Skeletal muscle satellite cell (primary cell): ENCODE measurements at regions not wholly inside any gene's neighbourhood (a gene's known extent, or its start where the extent isn't known, plus 50 kb on each side); places are given as distances from the start of the nearest gene placed in this dataset.
A peak's percentile ranks its signal among the peaks of the same experiment; 100 is the strongest.

ENCODE experiments used
- H3K27me3 ChIP-seq: 2 replicates; pipeline ENCODE4 v1.7.0; 2013; ENCODE audit warnings: low read length; ENCODE audit not compliant: control insufficient read depth, insufficient read depth
- H3K36me3 ChIP-seq: 2 replicates; pipeline ENCODE4 v1.7.0; 2013; ENCODE audit warnings: mild to moderate bottlenecking, control low read depth, low read length; ENCODE audit not compliant: insufficient read depth
- H3K4me1 ChIP-seq: 2 replicates; pipeline ENCODE4 v1.7.0; 2013; ENCODE audit warnings: low read length; ENCODE audit not compliant: control insufficient read depth, insufficient read depth
- H3K4me2 ChIP-seq: 2 replicates; pipeline ENCODE4 v1.7.0; 2013; ENCODE audit warnings: mild to moderate bottlenecking, low read length
- H3K4me3 ChIP-seq: 2 replicates; pipeline ENCODE4 v1.7.0; 2013; ENCODE audit warnings: low read length
- H3K9ac ChIP-seq: 2 replicates; pipeline ENCODE4 v1.7.0; 2013; ENCODE audit warnings: mild to moderate bottlenecking, low read depth, low read length, moderate library complexity
- H3K9me3 ChIP-seq: replicated peaks from 2 replicates; pipeline ENCODE4 v1.7.0; 2013; ENCODE audit warnings: mild to moderate bottlenecking, control low read depth, low read length

- Histone ChIP-seq H3K27me3 (no peaks in the 10 kb centered on the region), H3K4me2 (no peak overlapping the region), H3K36me3 (no peaks in the 10 kb centered on the region), H3K4me1 (peaks cover 10% of the 10 kb centered on the region), H3K4me3 (no peak overlapping the region), H3K9ac (no peak overlapping the region), H3K9me3 (no peaks in the 10 kb centered on the region)
Observed at GRCh38 chr9:78745331-78745730, 448.4 kb downstream of the PSAT1 start.

GRCh38 chr9:78746010-78746409 is 449.1 kb downstream of the PSAT1 start:
- H3K4me1 ChIP-seq, result peaks cover 10% of the 10 kb centered on the region
- H3K9ac ChIP-seq, result peak overlapping the region; percentile 51
- peak overlapping the region; percentile 57 for H3K4me2 ChIP-seq
- H3K36me3 ChIP-seq, result no peaks in the 10 kb centered on the region
- no peaks in the 10 kb centered on the region for H3K9me3 ChIP-seq
- no peaks in the 10 kb centered on the region for H3K27me3 ChIP-seq
- H3K4me3 ChIP-seq, result no peak overlapping the region

GRCh38 chr9:78753039-78753438 is 456.1 kb downstream of the PSAT1 start:
- H3K9ac ChIP-seq, result no peak overlapping the region
- no peaks in the 10 kb centered on the region for H3K27me3 ChIP-seq
- no peaks in the 10 kb centered on the region for H3K36me3 ChIP-seq
- H3K4me2 ChIP-seq, result no peak overlapping the region
- H3K4me3 ChIP-seq, result no peak overlapping the region
- no peaks in the 10 kb centered on the region for H3K4me1 ChIP-seq
- no peaks in the 10 kb centered on the region for H3K9me3 ChIP-seq

- H3K4me2 ChIP-seq, result no peak overlapping the region
- no peak overlapping the region for H3K9ac ChIP-seq
- H3K4me1 ChIP-seq, result no peaks in the 10 kb centered on the region
- H3K27me3 ChIP-seq, result no peaks in the 10 kb centered on the region
- no peaks in the 10 kb centered on the region for H3K36me3 ChIP-seq
- no peaks in the 10 kb centered on the region for H3K9me3 ChIP-seq
- no peak overlapping the region for H3K4me3 ChIP-seq
Observed at GRCh38 chr9:78756813-78757510, 460.0 kb downstream of the PSAT1 start.

GRCh38 chr9:78763424-78763823 is 466.5 kb downstream of the PSAT1 start:
- H3K4me2 ChIP-seq, result no peak overlapping the region
- no peak overlapping the region for H3K4me3 ChIP-seq
- H3K36me3 ChIP-seq, result no peaks in the 10 kb centered on the region
- no peak overlapping the region for H3K9ac ChIP-seq
- H3K9me3 ChIP-seq, result no peaks in the 10 kb centered on the region
- no peaks in the 10 kb centered on the region for H3K27me3 ChIP-seq
- no peaks in the 10 kb centered on the region for H3K4me1 ChIP-seq

- Histone ChIP-seq H3K9me3 (no peaks in the 10 kb centered on the region), H3K4me1 (no peaks in the 10 kb centered on the region), H3K9ac (no peak overlapping the region), H3K4me2 (no peak overlapping the region), H3K27me3 (no peaks in the 10 kb centered on the region), H3K4me3 (no peak overlapping the region), H3K36me3 (no peaks in the 10 kb centered on the region)
Observed at GRCh38 chr9:78765861-78766260, 468.9 kb downstream of the PSAT1 start.

- Histone ChIP-seq H3K27me3 (no peaks in the 10 kb centered on the region), H3K36me3 (no peaks in the 10 kb centered on the region), H3K4me1 (no peaks in the 10 kb centered on the region), H3K4me2 (no peak overlapping the region), H3K9me3 (no peaks in the 10 kb centered on the region), H3K4me3 (no peak overlapping the region), H3K9ac (no peak overlapping the region)
Observed at GRCh38 chr9:78767490-78767889, 470.6 kb downstream of the PSAT1 start.

- Histone ChIP-seq H3K4me1 (no peaks in the 10 kb centered on the region), H3K4me3 (no peak overlapping the region), H3K4me2 (no peak overlapping the region), H3K27me3 (no peaks in the 10 kb centered on the region), H3K9me3 (no peaks in the 10 kb centered on the region), H3K9ac (no peak overlapping the region), H3K36me3 (no peaks in the 10 kb centered on the region)
Observed at GRCh38 chr9:78769690-78770089, 472.8 kb downstream of the PSAT1 start.

GRCh38 chr9:78775211-78775610 is 478.3 kb downstream of the PSAT1 start:
- H3K4me2 ChIP-seq, result no peak overlapping the region
- H3K36me3 ChIP-seq, result no peaks in the 10 kb centered on the region
- H3K9ac ChIP-seq, result no peak overlapping the region
- H3K4me3 ChIP-seq, result no peak overlapping the region
- H3K9me3 ChIP-seq, result no peaks in the 10 kb centered on the region
- H3K27me3 ChIP-seq, result no peaks in the 10 kb centered on the region
- no peaks in the 10 kb centered on the region for H3K4me1 ChIP-seq

GRCh38 chr9:78775696-78776295 is 478.9 kb downstream of the PSAT1 start:
- no peak overlapping the region for H3K4me2 ChIP-seq
- H3K4me3 ChIP-seq, result no peak overlapping the region
- H3K9me3 ChIP-seq, result no peaks in the 10 kb centered on the region
- H3K4me1 ChIP-seq, result no peaks in the 10 kb centered on the region
- no peaks in the 10 kb centered on the region for H3K27me3 ChIP-seq
- no peak overlapping the region for H3K9ac ChIP-seq
- H3K36me3 ChIP-seq, result no peaks in the 10 kb centered on the region

GRCh38 chr9:78777747-78778146 is 480.8 kb downstream of the PSAT1 start:
- Histone ChIP-seq H3K9me3 (no peaks in the 10 kb centered on the region), H3K4me3 (no peak overlapping the region), H3K27me3 (no peaks in the 10 kb centered on the region), H3K4me1 (no peaks in the 10 kb centered on the region), H3K9ac (no peak overlapping the region), H3K36me3 (no peaks in the 10 kb centered on the region), H3K4me2 (no peak overlapping the region)

- no peak overlapping the region for H3K4me3 ChIP-seq
- H3K9me3 ChIP-seq, result no peaks in the 10 kb centered on the region
- no peaks in the 10 kb centered on the region for H3K4me1 ChIP-seq
- H3K36me3 ChIP-seq, result no peaks in the 10 kb centered on the region
- H3K4me2 ChIP-seq, result no peak overlapping the region
- H3K9ac ChIP-seq, result no peak overlapping the region
- no peaks in the 10 kb centered on the region for H3K27me3 ChIP-seq
Observed at GRCh38 chr9:78778318-78778717, 481.4 kb downstream of the PSAT1 start.
